H1 (cell line): ENCODE measurements at regions not wholly inside any gene's neighbourhood (a gene's known extent, or its start where the extent isn't known, plus 50 kb on each side); places are given as distances from the start of the nearest gene placed in this dataset.

Experiments
- ATF3 ChIP-seq: IDR thresholded peaks from 2 replicates; pipeline ENCODE4 v1.6.1; 2011; ENCODE audit warnings: low read depth, mild to moderate bottlenecking, low read length; ENCODE audit not compliant: insufficient read depth
- BCL11A ChIP-seq, 2 experiments: IDR thresholded peaks; one replicate each; pipeline ENCODE4 v1.6.1; 2011; ENCODE audit warnings: low read depth in 2 of 2, low read length in 2 of 2, mild to moderate bottlenecking in 2 of 2
- CHD7 ChIP-seq: fragments of 300-600 bp; sonication (generic); IDR thresholded peaks from 2 replicates; pipeline ENCODE4 v1.7.1; 2012; ENCODE audit warnings: low read length, moderate library complexity, mild to moderate bottlenecking, inconsistent platforms; ENCODE audit not compliant: insufficient replicate concordance
- RNF2 ChIP-seq: fragments of 200-900, 300-1000 bp; sonication (generic); IDR thresholded peaks from 2 replicates; pipeline ENCODE4 v1.7.1; 2016; ENCODE audit warnings: borderline replicate concordance, low read depth, mild to moderate bottlenecking, antibody characterized with exemption, low read length; ENCODE audit not compliant: poor library complexity, severe bottlenecking; ENCODE audit errors: missing control alignments
- SUZ12 ChIP-seq: fragments of 200-600 bp; sonication (generic); IDR thresholded peaks from 2 replicates; pipeline ENCODE4 v1.6.1; 2012; ENCODE audit warnings: mild to moderate bottlenecking, inconsistent platforms, low read length, moderate library complexity, mixed read lengths

GRCh38 chr2:22126106-22126505, 1002.3 kb downstream of the TDRD15 start (continued):
- no peak for TF ChIP-seq RNF2
- TF ChIP-seq SUZ12, result no peak
- TF ChIP-seq ATF3, result no peak
- no peak for TF ChIP-seq CHD7
- TF ChIP-seq BCL11A (IDR thresholded peaks at IDR 0.05; ENCODE audit: low read depth in 2 of 2, low read length in 2 of 2), result no peak
